ENCODE measurements at regions not wholly inside any gene's neighbourhood (a gene's known extent, or its start where the extent isn't known, plus 50 kb on each side); places are given as distances from the start of the nearest gene placed in this dataset.

DNA sequence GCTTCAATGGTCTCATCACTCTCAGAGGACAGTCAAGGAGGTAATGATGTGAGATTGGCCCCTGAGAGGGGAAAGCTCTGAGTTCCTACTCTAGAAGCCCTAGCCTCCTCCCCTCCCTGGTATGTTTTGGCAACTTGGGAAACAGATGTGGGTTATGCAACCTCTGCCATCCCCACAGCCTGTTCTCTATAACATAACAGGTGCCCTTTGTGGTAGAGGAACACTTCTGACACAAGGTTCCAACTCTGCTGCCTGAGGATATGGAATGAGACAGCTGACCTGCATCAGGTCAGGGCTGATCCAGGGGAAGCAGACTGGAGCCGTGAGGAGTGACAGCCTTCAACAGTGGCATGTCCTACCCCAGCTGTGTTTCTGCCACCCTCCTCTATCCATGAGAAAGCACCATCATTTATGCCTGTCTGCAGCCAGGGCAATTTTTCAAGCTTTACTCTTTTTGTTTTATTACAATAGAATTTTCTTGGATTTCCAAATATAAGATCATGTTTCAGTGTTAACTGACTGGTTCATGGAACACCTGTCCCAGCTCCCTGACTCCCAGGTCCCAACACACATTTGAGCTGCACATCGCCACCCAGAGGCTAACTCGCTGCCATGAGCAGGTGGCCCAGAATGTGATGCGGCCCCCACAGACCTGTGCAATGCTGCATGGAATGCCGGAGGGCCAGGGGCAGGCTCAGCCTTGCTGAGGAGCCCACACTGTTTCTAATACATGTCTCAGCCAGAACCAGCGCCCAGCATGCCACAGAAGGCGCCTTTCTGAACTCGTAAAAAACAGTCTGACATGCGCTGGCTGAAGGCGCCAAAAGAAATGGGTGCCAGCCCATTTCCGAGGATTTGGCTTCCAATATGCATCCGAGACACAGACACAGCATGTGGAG is 124.8 kb upstream of the CHST15 start:
- Histone ChIP-seq H3K27me3 (ENCODE audit: insufficient read depth, low read length) (peaks cover 12% of the 10 kb centered on the region; the same call in 1 of the 2 replicates), H2AFZ (ENCODE audit: low read depth, low read length, poor library complexity, severe bottlenecking) (no peak overlapping the region), H3K4me2 (ENCODE audit: low read length) (no peak overlapping the region), H3K4me1 (ENCODE audit: control insufficient read depth in 1 of 2, insufficient read depth in 2 of 2, low read length in 2 of 2) (no peaks in the 10 kb centered on the region), H3K36me3 (ENCODE audit: control insufficient read depth in 1 of 2, insufficient read depth in 2 of 2, low read length in 2 of 2) (no peaks in the 10 kb centered on the region), H3K9ac (ENCODE audit: low read length) (no peak overlapping the region), H3K9me3 (ENCODE audit: control insufficient read depth in 1 of 2, insufficient read depth in 1 of 2, low read depth in 1 of 2, low read length in 2 of 2) (no peaks in the 10 kb centered on the region), H4K20me1 (ENCODE audit: insufficient read depth) (no peaks in the 10 kb centered on the region), H3K4me3 (replicated peaks in 1 of 2; ENCODE audit: low read depth in 1 of 2, low read length in 2 of 2) (no peak overlapping the region), H3K79me2 (ENCODE audit: insufficient read depth, low read length) (no peaks in the 10 kb centered on the region), H3K9me2 (ENCODE audit: insufficient read depth) (no peaks in the 10 kb centered on the region), H3K27ac (ENCODE audit: low read depth, low read length) (no peak overlapping the region)
- peak; percentile 85 for ATAC-seq
- no TSS peak for BruUV-seq (replicated peaks)
- ChIA-PET POLR2A (interaction anchor here (1.0 kb wide), 1 partner anchor 25 kb away, joined by 3 read pairs; no protein-coding TSS in a partner anchor), CTCF (interaction anchor here (1.0 to 1.8 kb wide), 6 partner anchors 10 to 223 kb away, joined by 3 to 25 read pairs (median 5); no protein-coding TSS in a partner anchor), RAD21 (ENCODE audit: low non-redundant PET in 1 of 2, low total read pairs in 2 of 2, uncharacterized antibody in 2 of 2, unreplicated experiment in 2 of 2) (interaction anchor here (0.7 to 1.7 kb wide), 5 partner anchors 62 to 224 kb away, joined by 3 to 6 read pairs (median 3); no protein-coding TSS in a partner anchor)
- TF ChIP-seq TCF7L2 (IDR thresholded peaks at IDR 0.05; ENCODE audit: borderline replicate concordance, extremely low read depth, insufficient read depth, insufficient read length): no peak
- no peak for TF ChIP-seq SRF (IDR thresholded peaks at IDR 0.05; ENCODE audit: low read depth)
- TF ChIP-seq, protein P1, sequence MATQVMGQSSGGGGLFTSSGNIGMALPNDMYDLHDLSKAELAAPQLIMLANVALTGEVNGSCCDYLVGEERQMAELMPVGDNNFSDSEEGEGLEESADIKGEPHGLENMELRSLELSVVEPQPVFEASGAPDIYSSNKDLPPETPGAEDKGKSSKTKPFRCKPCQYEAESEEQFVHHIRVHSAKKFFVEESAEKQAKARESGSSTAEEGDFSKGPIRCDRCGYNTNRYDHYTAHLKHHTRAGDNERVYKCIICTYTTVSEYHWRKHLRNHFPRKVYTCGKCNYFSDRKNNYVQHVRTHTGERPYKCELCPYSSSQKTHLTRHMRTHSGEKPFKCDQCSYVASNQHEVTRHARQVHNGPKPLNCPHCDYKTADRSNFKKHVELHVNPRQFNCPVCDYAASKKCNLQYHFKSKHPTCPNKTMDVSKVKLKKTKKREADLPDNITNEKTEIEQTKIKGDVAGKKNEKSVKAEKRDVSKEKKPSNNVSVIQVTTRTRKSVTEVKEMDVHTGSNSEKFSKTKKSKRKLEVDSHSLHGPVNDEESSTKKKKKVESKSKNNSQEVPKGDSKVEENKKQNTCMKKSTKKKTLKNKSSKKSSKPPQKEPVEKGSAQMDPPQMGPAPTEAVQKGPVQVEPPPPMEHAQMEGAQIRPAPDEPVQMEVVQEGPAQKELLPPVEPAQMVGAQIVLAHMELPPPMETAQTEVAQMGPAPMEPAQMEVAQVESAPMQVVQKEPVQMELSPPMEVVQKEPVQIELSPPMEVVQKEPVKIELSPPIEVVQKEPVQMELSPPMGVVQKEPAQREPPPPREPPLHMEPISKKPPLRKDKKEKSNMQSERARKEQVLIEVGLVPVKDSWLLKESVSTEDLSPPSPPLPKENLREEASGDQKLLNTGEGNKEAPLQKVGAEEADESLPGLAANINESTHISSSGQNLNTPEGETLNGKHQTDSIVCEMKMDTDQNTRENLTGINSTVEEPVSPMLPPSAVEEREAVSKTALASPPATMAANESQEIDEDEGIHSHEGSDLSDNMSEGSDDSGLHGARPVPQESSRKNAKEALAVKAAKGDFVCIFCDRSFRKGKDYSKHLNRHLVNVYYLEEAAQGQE (IDR thresholded peaks at IDR 0.05; ENCODE audit: low read depth): no peak
- peak; percentile 82 for TF ChIP-seq RAD21 (IDR thresholded peaks at IDR 0.05; ENCODE audit: low read depth)
- no peak for TF ChIP-seq EGR1 (IDR thresholded peaks at IDR 0.05; ENCODE audit: low read depth)
- TF ChIP-seq, protein P2, sequence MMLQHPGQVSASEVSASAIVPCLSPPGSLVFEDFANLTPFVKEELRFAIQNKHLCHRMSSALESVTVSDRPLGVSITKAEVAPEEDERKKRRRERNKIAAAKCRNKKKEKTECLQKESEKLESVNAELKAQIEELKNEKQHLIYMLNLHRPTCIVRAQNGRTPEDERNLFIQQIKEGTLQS (IDR thresholded peaks at IDR 0.05): no peak
- no peak for TF ChIP-seq POLR2AphosphoS5 (IDR thresholded peaks at IDR 0.05; ENCODE audit: low read depth, low read length)
- TF ChIP-seq, protein P3, sequence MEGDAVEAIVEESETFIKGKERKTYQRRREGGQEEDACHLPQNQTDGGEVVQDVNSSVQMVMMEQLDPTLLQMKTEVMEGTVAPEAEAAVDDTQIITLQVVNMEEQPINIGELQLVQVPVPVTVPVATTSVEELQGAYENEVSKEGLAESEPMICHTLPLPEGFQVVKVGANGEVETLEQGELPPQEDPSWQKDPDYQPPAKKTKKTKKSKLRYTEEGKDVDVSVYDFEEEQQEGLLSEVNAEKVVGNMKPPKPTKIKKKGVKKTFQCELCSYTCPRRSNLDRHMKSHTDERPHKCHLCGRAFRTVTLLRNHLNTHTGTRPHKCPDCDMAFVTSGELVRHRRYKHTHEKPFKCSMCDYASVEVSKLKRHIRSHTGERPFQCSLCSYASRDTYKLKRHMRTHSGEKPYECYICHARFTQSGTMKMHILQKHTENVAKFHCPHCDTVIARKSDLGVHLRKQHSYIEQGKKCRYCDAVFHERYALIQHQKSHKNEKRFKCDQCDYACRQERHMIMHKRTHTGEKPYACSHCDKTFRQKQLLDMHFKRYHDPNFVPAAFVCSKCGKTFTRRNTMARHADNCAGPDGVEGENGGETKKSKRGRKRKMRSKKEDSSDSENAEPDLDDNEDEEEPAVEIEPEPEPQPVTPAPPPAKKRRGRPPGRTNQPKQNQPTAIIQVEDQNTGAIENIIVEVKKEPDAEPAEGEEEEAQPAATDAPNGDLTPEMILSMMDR (IDR thresholded peaks at IDR 0.05 in 2 of 3, conservative IDR thresholded peaks at IDR 0.05 in 1 of 3; ENCODE audit: borderline replicate concordance in 1 of 3, insufficient read depth in 1 of 3, low read depth in 2 of 3, low read length in 2 of 3): peak; percentile 56 to 68 (median 63); a peak in 5 of 6 replicates
- peak; percentile 10 for DNase-seq (ENCODE audit: low read depth, low spot score)
- intact Hi-C loops (cut with micrococcal nuclease): loop anchor here (1.0 kb wide), 1 partner anchor 224 kb away; no protein-coding TSS in a partner anchor
